H1 (cell line): ENCODE measurements at regions not wholly inside any gene's neighbourhood (a gene's known extent, or its start where the extent isn't known, plus 50 kb on each side); places are given as distances from the start of the nearest gene placed in this dataset.

Experiments
- CTCF ChIA-PET: fragments of 300-600 bp; sonication (Branson Sonifier 250); formaldehyde crosslinking; loops from one replicate; lab custom pipeline; 2021; ENCODE audit not compliant: partially characterized antibody; lab: Charles Lee
- POLR2A ChIA-PET: fragments of 300-600 bp; sonication (Branson Sonifier 250); formaldehyde crosslinking; loops from one replicate; lab custom pipeline; 2021; ENCODE audit warnings: inconsistent platforms; ENCODE audit not compliant: partially characterized antibody; lab: Charles Lee
- DNase-seq, 2 experiments: peaks; one replicate each; pipeline versions ENCODE4 v3.0.0 to v3.0.0-alpha.2; 2010 to 2022; ENCODE audit warnings: low spot score in 2 of 2, low read depth in 1 of 2, mixed read lengths in 1 of 2
- FAIRE-seq: peaks from 2 replicates; lab custom pipeline; 2011; peaks lifted over from hg19 to GRCh38; lab: Jason Lieb, UNC
- H2AFZ ChIP-seq: 2 replicates; pipeline ENCODE4 v1.8.1; 2012; ENCODE audit warnings: low read length, inconsistent platforms
- H2AK5ac ChIP-seq: 2 replicates; pipeline ENCODE4 v1.6.1; 2013; ENCODE audit warnings: low read depth, low read length
- H2BK120ac ChIP-seq: replicated peaks from 2 replicates; pipeline ENCODE3; 2013; ENCODE audit warnings: low read depth, low read length, inconsistent platforms
- H2BK12ac ChIP-seq: 2 replicates; pipeline ENCODE4 v1.6.1; 2013; ENCODE audit warnings: low read depth, low read length
- H2BK15ac ChIP-seq: 2 replicates; pipeline ENCODE4 v1.6.1; 2013; ENCODE audit warnings: low read length
- H2BK20ac ChIP-seq: 2 replicates; pipeline ENCODE4 v1.6.1; 2013; ENCODE audit warnings: low read length
- H2BK5ac ChIP-seq: 2 replicates; pipeline ENCODE4 v1.6.1; 2013; ENCODE audit warnings: low read depth, low read length
- H3K14ac ChIP-seq: 2 replicates; pipeline ENCODE4 v1.6.1; 2013; ENCODE audit warnings: inconsistent platforms; ENCODE audit not compliant: insufficient read length
- H3K18ac ChIP-seq: 2 replicates; pipeline ENCODE4 v1.6.1; 2013; ENCODE audit warnings: low read length; ENCODE audit errors: extremely low read depth
- H3K23ac ChIP-seq: 2 replicates; pipeline ENCODE4 v1.6.1; 2013; ENCODE audit warnings: inconsistent platforms; ENCODE audit not compliant: insufficient read length
- H3K23me2 ChIP-seq: 2 replicates; pipeline ENCODE4 v1.6.1; 2013; ENCODE audit warnings: low read depth, low read length
- H3K27ac ChIP-seq: 2 replicates; pipeline ENCODE4 v1.6.1; 2011; ENCODE audit warnings: low read depth, low read length, inconsistent platforms
- H3K27me3 ChIP-seq, 4 experiments: replicated peaks in 1 of 4; 1 replicate in 1 of 4; 2 replicates in 3 of 4; pipeline versions ENCODE4 v1.6.1 to v1.8.1; 2011 to 2013; ENCODE audit warnings: low read length in 3 of 4, mild to moderate bottlenecking in 3 of 4, inconsistent platforms in 2 of 4, mixed read lengths in 2 of 4, moderate library complexity in 1 of 4; ENCODE audit not compliant: control insufficient read depth in 3 of 4, insufficient read depth in 3 of 4; ENCODE audit errors: extremely low read depth in 1 of 4
- H3K36me3 ChIP-seq, 4 experiments: 2 replicates each; pipeline versions ENCODE4 v1.6.1 to v1.8.1; 2011 to 2013; ENCODE audit warnings: mild to moderate bottlenecking in 4 of 4, low read length in 3 of 4, moderate library complexity in 2 of 4, control low read depth in 1 of 4, inconsistent platforms in 1 of 4; ENCODE audit not compliant: insufficient read depth in 4 of 4, control insufficient read depth in 2 of 4
- H3K4ac ChIP-seq: replicated peaks from 2 replicates; pipeline ENCODE3; 2013; ENCODE audit warnings: low read length, low read depth, mixed read lengths, inconsistent platforms; ENCODE audit not compliant: insufficient read length
- H3K4me1 ChIP-seq, 4 experiments: replicated peaks in 1 of 4; 1 replicate in 1 of 4; 2 replicates in 3 of 4; pipeline versions ENCODE4 v1.6.1 to v1.8.1; 2011 to 2013; ENCODE audit warnings: low read length in 3 of 4, inconsistent platforms in 2 of 4, mixed read lengths in 1 of 4; ENCODE audit not compliant: insufficient read depth in 4 of 4, control insufficient read depth in 3 of 4
- H3K4me2 ChIP-seq, 2 experiments: 2 replicates each; pipeline versions ENCODE4 v1.6.1 to v1.8.1; 2011 to 2013; ENCODE audit warnings: low read depth in 2 of 2, low read length in 2 of 2, control low read depth in 1 of 2, inconsistent platforms in 1 of 2, mild to moderate bottlenecking in 1 of 2; ENCODE audit not compliant: insufficient read depth in 1 of 2
- H3K4me3 ChIP-seq, 4 experiments: fragments of 200-600, 300-600 bp in 1 of 4; sonication (generic), shearing (Covaris generic), sonication (Bioruptor Twin) in 1 of 4; 2 replicates each; pipeline versions ENCODE4 v1.5.1 to v1.8.1; 2011 to 2016; ENCODE audit warnings: low read length in 4 of 4, low read depth in 3 of 4, control low read depth in 2 of 4, inconsistent platforms in 2 of 4, mild to moderate bottlenecking in 2 of 4, mixed read lengths in 1 of 4, moderate library complexity in 1 of 4; ENCODE audit not compliant: insufficient read depth in 2 of 4; ENCODE audit errors: extremely low read depth in 1 of 4
- H3K56ac ChIP-seq: replicated peaks from 2 replicates; pipeline ENCODE3; 2013; ENCODE audit warnings: low read depth, mild to moderate bottlenecking, mixed read lengths, low read length, inconsistent platforms; ENCODE audit not compliant: insufficient read length
- H3K79me1 ChIP-seq: 2 replicates; pipeline ENCODE4 v1.6.1; 2013; ENCODE audit warnings: low read depth, low read length, control low read depth
- H3K79me2 ChIP-seq, 2 experiments: 2 replicates each; pipeline versions ENCODE4 v1.6.1 to v1.8.1; 2012 to 2013; ENCODE audit warnings: low read length in 2 of 2, mild to moderate bottlenecking in 2 of 2, inconsistent platforms in 1 of 2; ENCODE audit not compliant: insufficient read depth in 2 of 2, control insufficient read depth in 1 of 2
- H3K9ac ChIP-seq, 4 experiments: replicated peaks in 1 of 4; 1 replicate in 1 of 4; 2 replicates in 3 of 4; pipeline versions ENCODE4 v1.6.1 to v1.8.1; 2011 to 2013; ENCODE audit warnings: low read depth in 3 of 4, low read length in 3 of 4, control low read depth in 2 of 4, mild to moderate bottlenecking in 2 of 4, moderate library complexity in 2 of 4, inconsistent platforms in 1 of 4; ENCODE audit errors: extremely low read depth in 1 of 4
- H3K9me3 ChIP-seq, 2 experiments: 2 replicates each; pipeline versions ENCODE4 v1.6.1 to v1.8.1; 2012 to 2013; ENCODE audit warnings: mild to moderate bottlenecking in 2 of 2, moderate library complexity in 2 of 2, control low read depth in 1 of 2, inconsistent platforms in 1 of 2, low read depth in 1 of 2, low read length in 1 of 2, mixed read lengths in 1 of 2; ENCODE audit not compliant: insufficient read depth in 2 of 2
- H4K20me1 ChIP-seq, 2 experiments: replicated peaks in 1 of 2; 2 replicates each; pipeline versions ENCODE3 to v1.8.1; 2011 to 2013; ENCODE audit warnings: inconsistent platforms in 2 of 2, low read length in 2 of 2, mild to moderate bottlenecking in 1 of 2; ENCODE audit not compliant: insufficient read depth in 2 of 2, control insufficient read depth in 1 of 2
- H4K5ac ChIP-seq: 2 replicates; pipeline ENCODE4 v1.6.1; 2013; ENCODE audit warnings: low read length, low read depth, mixed read lengths, inconsistent platforms; ENCODE audit not compliant: insufficient read length
- H4K8ac ChIP-seq: 2 replicates; pipeline ENCODE4 v1.8.0; 2013; ENCODE audit warnings: mild to moderate bottlenecking, moderate library complexity, low read length, inconsistent platforms; ENCODE audit not compliant: insufficient read depth; ENCODE audit errors: extremely low read depth
- H4K91ac ChIP-seq: replicated peaks from 2 replicates; pipeline ENCODE3; 2013; ENCODE audit warnings: low read length, mixed read lengths, inconsistent platforms; ENCODE audit not compliant: insufficient read length
- BRCA1 ChIP-seq: IDR thresholded peaks from 2 replicates; pipeline ENCODE4 v1.6.1; 2012; ENCODE audit warnings: low read depth, low read length, improper control_type of control experiment
- CEBPB ChIP-seq: IDR thresholded peaks from 2 replicates; pipeline ENCODE4 v1.6.1; 2012; ENCODE audit warnings: low read depth, low read length
- HDAC2 ChIP-seq, 2 experiments: fragments of 300-600 bp in 1 of 2; sonication (generic) in 1 of 2; IDR thresholded peaks; 2 replicates each; pipeline ENCODE4 v1.6.1; 2011 to 2012; ENCODE audit warnings: low read depth in 2 of 2, low read length in 2 of 2, mild to moderate bottlenecking in 2 of 2, moderate library complexity in 2 of 2, borderline replicate concordance in 1 of 2, inconsistent platforms in 1 of 2
- NRF1 ChIP-seq: IDR thresholded peaks from 2 replicates; pipeline ENCODE4 v1.6.1; 2011; ENCODE audit warnings: mild to moderate bottlenecking, low read depth, low read length, improper control_type of control experiment
- RXRA ChIP-seq: IDR thresholded peaks from 2 replicates; pipeline ENCODE4 v1.6.1; 2011; ENCODE audit warnings: low read depth, mild to moderate bottlenecking, low read length, moderate library complexity; ENCODE audit not compliant: insufficient read depth
- SIN3A ChIP-seq, 2 experiments: IDR thresholded peaks in 1 of 2; conservative IDR thresholded peaks in 1 of 2; 2 replicates each; pipeline ENCODE4 v1.6.1; 2011 to 2012; ENCODE audit warnings: low read length in 2 of 2, improper control_type of control experiment in 1 of 2, low read depth in 1 of 2, mild to moderate bottlenecking in 1 of 2
- WGBS, 2 experiments: shearing (Covaris generic) in 1 of 2; methylation state at CpG; one replicate each; pipeline versions ENCODE4 v1.1.6 to v1.1.7; 2013 to 2015; ENCODE audit warnings: low lambda C conversion rate in 2 of 2, mixed read lengths in 2 of 2, inconsistent platforms in 1 of 2, low coverage in 1 of 2, missing lambda C conversion rate in 1 of 2; ENCODE audit not compliant: insufficient replicate concordance in 2 of 2, insufficient coverage in 1 of 2, insufficient read length in 1 of 2; ENCODE audit errors: extremely low coverage in 1 of 2, missing lambda C conversion rate in 1 of 2; 5-methylcytosine and 5-hydroxymethylcytosine counted together
- TF ChIP-seq, protein P1 (sequence below): IDR thresholded peaks from 2 replicates; pipeline ENCODE4 v1.6.1; 2011; ENCODE audit warnings: low read depth, mild to moderate bottlenecking, low read length; ENCODE audit not compliant: insufficient read depth
- TF ChIP-seq, protein P2 (sequence below): IDR thresholded peaks from 2 replicates; pipeline ENCODE4 v1.6.1; 2012; ENCODE audit warnings: inconsistent platforms
- TF ChIP-seq, protein P3 (sequence below), 3 experiments: IDR thresholded peaks; 1 replicate in 2 of 3; 2 replicates in 1 of 3; pipeline versions ENCODE4 v1.5.1 to v1.6.1; 2011; ENCODE audit warnings: low read length in 3 of 3, mild to moderate bottlenecking in 3 of 3, inconsistent platforms in 2 of 3, low read depth in 1 of 3, moderate library complexity in 1 of 3; ENCODE audit not compliant: insufficient read depth in 1 of 3; ENCODE audit errors: control extremely low read depth in 1 of 3

DNA sequence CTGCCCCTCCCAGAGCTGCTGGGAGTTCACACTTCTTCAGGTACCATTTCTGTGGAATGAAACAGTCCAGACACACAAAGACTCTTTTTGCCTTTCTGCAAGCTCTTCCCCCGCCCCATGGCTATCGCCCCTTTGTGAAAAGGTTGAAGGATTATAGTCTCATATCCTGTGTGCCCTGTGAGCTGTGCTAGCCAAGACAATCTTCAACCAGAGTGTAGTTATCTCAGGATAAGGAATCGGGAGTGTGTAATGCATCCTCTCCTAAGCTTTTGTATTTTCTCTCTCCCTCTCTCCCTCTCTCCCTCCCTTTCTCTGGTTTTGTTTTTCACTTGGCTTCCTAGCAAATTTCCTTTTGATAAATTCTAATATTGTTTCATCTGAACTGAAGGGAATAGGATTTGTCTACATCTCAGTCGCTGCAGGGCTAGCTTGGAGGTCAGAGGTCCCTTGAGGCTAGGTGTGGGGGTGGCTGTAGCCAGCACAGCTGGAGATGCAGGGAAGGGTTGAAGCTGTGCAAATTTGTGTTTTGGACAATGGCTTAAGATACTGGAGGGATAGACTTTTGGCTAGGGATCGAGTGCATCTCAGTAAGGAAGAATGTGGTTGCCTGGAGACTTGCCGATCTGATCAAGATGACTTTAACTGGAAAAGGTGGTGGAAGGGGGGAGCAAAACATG lies 74.6 kb upstream of the NALF2 start:
- 82% methylated on average over 6 of the region's 6 CpGs; no CpG with 5 or more reads in 1 of the 2 experiments for WGBS, 2 experiments
- no peak overlapping the region for H2AFZ ChIP-seq
- no peaks in the 10 kb centered on the region for H3K23me2 ChIP-seq
- no peaks in the 10 kb centered on the region for H3K27me3 ChIP-seq
- ChIA-PET CTCF (no interaction called here), POLR2A (no interaction called here)
- no peak overlapping the region for H2BK20ac ChIP-seq
- no peak overlapping the region for H3K4me3 ChIP-seq
- H3K56ac ChIP-seq: no peak overlapping the region
- no peak overlapping the region for H3K27ac ChIP-seq
- FAIRE-seq: no peak
- H3K18ac ChIP-seq: no peak overlapping the region
- no peaks in the 10 kb centered on the region for H3K9me3 ChIP-seq
- H3K4me1 ChIP-seq: no peaks in the 10 kb centered on the region
- H2BK15ac ChIP-seq: no peak overlapping the region
- H3K36me3 ChIP-seq: no peaks in the 10 kb centered on the region
- no peak overlapping the region for H4K5ac ChIP-seq
- DNase-seq: no peak
- H3K14ac ChIP-seq: no peak overlapping the region
- H3K4me2 ChIP-seq: no peak overlapping the region
- no peaks in the 10 kb centered on the region for H4K20me1 ChIP-seq
- H3K79me1 ChIP-seq: no peaks in the 10 kb centered on the region
- no peak overlapping the region for H3K4ac ChIP-seq
- no peak overlapping the region for H2BK12ac ChIP-seq
- H3K79me2 ChIP-seq: no peaks in the 10 kb centered on the region
- no peak overlapping the region for H4K8ac ChIP-seq
- no peak overlapping the region for H3K9ac ChIP-seq
- no peak overlapping the region for H2BK5ac ChIP-seq
- no peak overlapping the region for H2BK120ac ChIP-seq
- no peak overlapping the region for H2AK5ac ChIP-seq
- no peak overlapping the region for H4K91ac ChIP-seq
- H3K23ac ChIP-seq: no peak overlapping the region
- TF ChIP-seq, protein P1, sequence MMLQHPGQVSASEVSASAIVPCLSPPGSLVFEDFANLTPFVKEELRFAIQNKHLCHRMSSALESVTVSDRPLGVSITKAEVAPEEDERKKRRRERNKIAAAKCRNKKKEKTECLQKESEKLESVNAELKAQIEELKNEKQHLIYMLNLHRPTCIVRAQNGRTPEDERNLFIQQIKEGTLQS: no peak
- TF ChIP-seq RXRA: no peak
- no peak for TF ChIP-seq SIN3A (conservative IDR thresholded peaks at IDR 0.05 in 1 of 2, IDR thresholded peaks at IDR 0.05 in 1 of 2; ENCODE audit: low read depth in 1 of 2, low read length in 2 of 2)
- TF ChIP-seq NRF1: no peak
- TF ChIP-seq, protein P2, sequence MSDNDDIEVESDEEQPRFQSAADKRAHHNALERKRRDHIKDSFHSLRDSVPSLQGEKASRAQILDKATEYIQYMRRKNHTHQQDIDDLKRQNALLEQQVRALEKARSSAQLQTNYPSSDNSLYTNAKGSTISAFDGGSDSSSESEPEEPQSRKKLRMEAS: no peak
- no peak for TF ChIP-seq BRCA1
- TF ChIP-seq, protein P3, sequence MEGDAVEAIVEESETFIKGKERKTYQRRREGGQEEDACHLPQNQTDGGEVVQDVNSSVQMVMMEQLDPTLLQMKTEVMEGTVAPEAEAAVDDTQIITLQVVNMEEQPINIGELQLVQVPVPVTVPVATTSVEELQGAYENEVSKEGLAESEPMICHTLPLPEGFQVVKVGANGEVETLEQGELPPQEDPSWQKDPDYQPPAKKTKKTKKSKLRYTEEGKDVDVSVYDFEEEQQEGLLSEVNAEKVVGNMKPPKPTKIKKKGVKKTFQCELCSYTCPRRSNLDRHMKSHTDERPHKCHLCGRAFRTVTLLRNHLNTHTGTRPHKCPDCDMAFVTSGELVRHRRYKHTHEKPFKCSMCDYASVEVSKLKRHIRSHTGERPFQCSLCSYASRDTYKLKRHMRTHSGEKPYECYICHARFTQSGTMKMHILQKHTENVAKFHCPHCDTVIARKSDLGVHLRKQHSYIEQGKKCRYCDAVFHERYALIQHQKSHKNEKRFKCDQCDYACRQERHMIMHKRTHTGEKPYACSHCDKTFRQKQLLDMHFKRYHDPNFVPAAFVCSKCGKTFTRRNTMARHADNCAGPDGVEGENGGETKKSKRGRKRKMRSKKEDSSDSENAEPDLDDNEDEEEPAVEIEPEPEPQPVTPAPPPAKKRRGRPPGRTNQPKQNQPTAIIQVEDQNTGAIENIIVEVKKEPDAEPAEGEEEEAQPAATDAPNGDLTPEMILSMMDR (IDR thresholded peaks at IDR 0.05; ENCODE audit: control extremely low read depth in 1 of 3, insufficient read depth in 1 of 3, low read depth in 1 of 3, low read length in 3 of 3): no peak
- TF ChIP-seq CEBPB: no peak
- TF ChIP-seq HDAC2 (IDR thresholded peaks at IDR 0.05; ENCODE audit: borderline replicate concordance in 1 of 2, low read depth in 2 of 2, low read length in 2 of 2): no peak
